Heart right ventricle (tissue), 16 donors: ENCODE measurements at regions not wholly inside any gene's neighbourhood (a gene's known extent, or its start where the extent isn't known, plus 50 kb on each side); places are given as distances from the start of the nearest gene placed in this dataset.

ENCODE experiments used
- ATAC-seq, 8 donors: fragments of 200-7000 bp; cut with Tn5 transposase; one replicate each; pipeline ENCODE4 v1.9.1; 2020; ENCODE audit warnings: mild to moderate bottlenecking in 8 of 8, moderate library complexity in 8 of 8, moderate number of reproducible peaks in 1 of 8
- DNase-seq, 2 donors: peaks; one replicate each; pipeline ENCODE4 v3.0.0-alpha.2; 2020
- H3K27ac ChIP-seq, 10 donors: fragments of 200-600 bp; sonication (generic) in 2 of 10; one replicate each; pipeline versions ENCODE4 v1.5.0 to v1.8.0; 2020 to 2022; ENCODE audit warnings: mild to moderate bottlenecking in 3 of 10
- H3K27me3 ChIP-seq, 7 donors: fragments of 200-600 bp; one replicate each; pipeline ENCODE4 v1.8.0; 2021 to 2022; ENCODE audit warnings: mild to moderate bottlenecking in 2 of 7
- H3K36me3 ChIP-seq, 9 donors: fragments of 200-600 bp; sonication (generic) in 1 of 9; one replicate each; pipeline versions ENCODE4 v1.5.0 to v1.8.0; 2020 to 2022; ENCODE audit warnings: mild to moderate bottlenecking in 2 of 9
- H3K4me1 ChIP-seq, 9 donors: fragments of 200-600 bp; sonication (generic) in 1 of 9; one replicate each; pipeline versions ENCODE4 v1.5.0 to v1.8.0; 2020 to 2022; ENCODE audit warnings: mild to moderate bottlenecking in 4 of 9
- H3K4me3 ChIP-seq, 10 donors: fragments of 200-600 bp; sonication (generic) in 2 of 10; one replicate each; pipeline versions ENCODE4 v1.5.0 to v1.8.0; 2020 to 2022; ENCODE audit warnings: mild to moderate bottlenecking in 7 of 10, moderate library complexity in 2 of 10
- H3K9me3 ChIP-seq, 11 donors: fragments of 200-600 bp in 10 of 11; sonication (generic) in 2 of 11; one replicate each; pipeline versions ENCODE4 v1.5.0 to v1.8.0; 2013 to 2022; ENCODE audit warnings: mild to moderate bottlenecking in 2 of 11, control low read depth in 1 of 11, moderate library complexity in 1 of 11
- CTCF ChIP-seq, 9 donors: fragments of 200-600 bp; sonication (generic) in 2 of 9; IDR thresholded peaks; one replicate each; pipeline versions ENCODE4 v1.5.0 to v1.8.0; 2021 to 2022; ENCODE audit warnings: antibody characterized with exemption in 9 of 9, mild to moderate bottlenecking in 5 of 9, moderate library complexity in 1 of 9
- WGBS, 2 donors: extraction: QIAGEN DNeasy Blood & Tissue Kit; methylation state at CpG; one replicate each; pipeline ENCODE4 v1.1.7; 2013; ENCODE audit warnings: inconsistent platforms in 1 of 2; 5-methylcytosine and 5-hydroxymethylcytosine counted together
- intact Hi-C, 10 donors: fragments of 100-400 bp; cut with DNase I; formaldehyde crosslinking; loops; one replicate each; pipeline versions ENCODE4 v1.11.1 to v1.14.2; 2022
- donor health status: Arrhythmogenic right ventricular cardiomyopathy.
- donor health status: ischemic (EF 13 %, LVEDD 7.1; RV severe dilation, severe dysfunction).
- donor health status: healthy with polysubstance abuse.
- donor health status: DM: no; HTN: yes; CAD: no.
- donor health status: DM: no; HTN: no; CAD: no.
- donor health status: ischemic (EF 25% LVEDD 6.9; RV normal size, moderate dysfunction).
- donor health status: ischemic (EF 25% LVEDD 5.7; RV mildly dilated, moderate dysfunction).
- donor health status: healthy.
- donor health status: DM: yes; HTN: yes; CAD: no.
- donor health status: Ischemic cardiomyopathy.
- donor health status: ischemic (EF 35%, LVEDD 5.7; RV mildly dilated, moderate dysfunction).
- donor health status: nonischemic (EF 11% LVEDD 7.7; RV severe dilation, severe dysfunction).
- donor health status: DM: yes; HTN: yes; CAD: no.
- donor health status: PGD.
- donor health status: ischemic (EF 29% LVEDD 5.4; RV normal size, mild dysfunction).
- donor health status: nonischemic (EF 23%, LVEDD 6.1; RV moderate dilation, normal function).

DNA sequence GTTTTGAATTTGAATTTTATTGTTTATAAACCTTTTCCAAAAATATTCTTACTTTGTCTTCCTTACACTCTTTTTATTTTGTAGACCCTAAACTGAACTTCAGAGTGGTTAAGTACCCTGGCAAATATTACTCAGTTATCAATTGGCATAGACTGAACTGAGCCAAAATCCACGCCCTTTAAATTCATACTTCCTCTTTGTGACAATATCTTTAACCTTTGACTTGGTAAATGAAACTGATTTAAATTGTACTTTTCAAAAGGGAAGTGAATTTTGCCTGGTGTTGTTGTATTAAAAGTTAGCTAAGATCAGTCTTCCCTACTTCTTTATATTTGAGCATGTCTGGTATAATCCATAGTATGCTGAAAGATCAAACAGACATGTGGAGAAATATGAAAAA lies 184.3 kb upstream of the USP15 start:
- intact Hi-C loops = no loop called here
- 53 to 62% methylated on average over 1 of the region's 1 CpG for WGBS, 2 donors
- no peak for ATAC-seq
- no peak for DNase-seq
- no peaks in the 10 kb centered on the region for H3K27me3 ChIP-seq
- H3K27ac ChIP-seq = no peak overlapping the region
- H3K4me3 ChIP-seq = no peak overlapping the region
- no peaks in the 10 kb centered on the region for H3K4me1 ChIP-seq
- no peaks in the 10 kb centered on the region for H3K36me3 ChIP-seq
- H3K9me3 ChIP-seq = no peaks in the 10 kb centered on the region
- TF ChIP-seq CTCF (IDR thresholded peaks at IDR 0.05) = no peak

- DNase-seq (no peak), ATAC-seq (no peak)
- no peak overlapping the region for H3K27ac ChIP-seq
- no peaks in the 10 kb centered on the region for H3K36me3 ChIP-seq
- no peaks in the 10 kb centered on the region for H3K4me1 ChIP-seq
- 22 to 31% methylated on average over 6 of the region's 6 CpGs for WGBS, 2 donors
- TF ChIP-seq CTCF (IDR thresholded peaks at IDR 0.05) = no peak
- no peaks in the 10 kb centered on the region for H3K9me3 ChIP-seq
- no peaks in the 10 kb centered on the region for H3K27me3 ChIP-seq
- H3K4me3 ChIP-seq = no peak overlapping the region
- intact Hi-C loops = no loop called here
These were observed 182.2 kb upstream of the USP15 start for GRCh38 chr12:62078020-62078419.

GRCh38 chr12:62082448-62082847 lies 177.8 kb upstream of the USP15 start:
- WGBS, 2 donors = 81 to 89% methylated on average over 1 of the region's 1 CpG
- no peaks in the 10 kb centered on the region for H3K4me1 ChIP-seq
- no peak for ATAC-seq
- no peak for TF ChIP-seq CTCF (IDR thresholded peaks at IDR 0.05)
- H3K4me3 ChIP-seq = no peak overlapping the region
- H3K36me3 ChIP-seq = no peaks in the 10 kb centered on the region
- no peak for DNase-seq
- H3K9me3 ChIP-seq = peaks cover 0 to 17% (median 0%) of the 10 kb centered on the region in 11 donors
- no peak overlapping the region for H3K27ac ChIP-seq
- intact Hi-C loops = no loop called here
- no peaks in the 10 kb centered on the region for H3K27me3 ChIP-seq

GRCh38 chr12:62098132-62098531 lies 162.1 kb upstream of the USP15 start:
- H3K27me3 ChIP-seq = no peaks in the 10 kb centered on the region
- WGBS, 2 donors = 85 to 86% methylated on average over 3 of the region's 3 CpGs
- H3K9me3 ChIP-seq = no peaks in the 10 kb centered on the region
- intact Hi-C loops = no loop called here
- ATAC-seq (no peak), DNase-seq (no peak)
- H3K4me3 ChIP-seq = no peak overlapping the region
- TF ChIP-seq CTCF (IDR thresholded peaks at IDR 0.05) = no peak
- H3K4me1 ChIP-seq = no peaks in the 10 kb centered on the region
- H3K27ac ChIP-seq = no peak overlapping the region
- H3K36me3 ChIP-seq = no peaks in the 10 kb centered on the region

- no peak overlapping the region for H3K4me3 ChIP-seq
- peaks cover 0 to 2% (median 0%) of the 10 kb centered on the region in 11 donors for H3K9me3 ChIP-seq
- DNase-seq (no peak), ATAC-seq (peak in 2 of 8 donors; percentile 51 to 73)
- H3K27ac ChIP-seq = no peak overlapping the region
- TF ChIP-seq CTCF (IDR thresholded peaks at IDR 0.05) = no peak
- intact Hi-C loops = no loop called here
- peaks cover 0 to 6% (median 0%) of the 10 kb centered on the region in 9 donors for H3K4me1 ChIP-seq
- no peaks in the 10 kb centered on the region for H3K27me3 ChIP-seq
- no peaks in the 10 kb centered on the region for H3K36me3 ChIP-seq
These were observed 156.5 kb upstream of the USP15 start for GRCh38 chr12:62103748-62104147.
